ENCODE measurements at regions not wholly inside any gene's neighbourhood (a gene's known extent, or its start where the extent isn't known, plus 50 kb on each side); places are given as distances from the start of the nearest gene placed in this dataset.

- in situ Hi-C loops (cut with HindIII; ENCODE audit: low sequenced_read_pairs): no loop called here
These were observed 152.5 kb upstream of the KLF7 start for GRCh38 chr2:207318181-207318628.

GRCh38 chr2:207319316-207319715 lies 153.6 kb upstream of the KLF7 start:
- in situ Hi-C loops (cut with HindIII; ENCODE audit: low sequenced_read_pairs): no loop called here

GRCh38 chr2:207320381-207321159 lies 154.8 kb upstream of the KLF7 start:
- in situ Hi-C loops (cut with HindIII; ENCODE audit: low sequenced_read_pairs): no loop called here

- in situ Hi-C loops (cut with HindIII; ENCODE audit: low sequenced_read_pairs): no loop called here
These were observed 155.8 kb upstream of the KLF7 start for GRCh38 chr2:207321514-207321913.

GRCh38 chr2:207324001-207324400 lies 158.3 kb upstream of the KLF7 start:
- in situ Hi-C loops (cut with HindIII; ENCODE audit: low sequenced_read_pairs): no loop called here

- in situ Hi-C loops (cut with HindIII; ENCODE audit: low sequenced_read_pairs): no loop called here
These were observed 161.8 kb upstream of the KLF7 start for GRCh38 chr2:207327513-207327912.

- in situ Hi-C loops (cut with HindIII; ENCODE audit: low sequenced_read_pairs): no loop called here
These were observed 163.2 kb upstream of the KLF7 start for GRCh38 chr2:207328944-207329386.

GRCh38 chr2:207330912-207331311 lies 165.2 kb upstream of the KLF7 start:
- in situ Hi-C loops (cut with HindIII; ENCODE audit: low sequenced_read_pairs): loop anchor here (10.0 kb wide), 1 partner anchor 106 kb away; no protein-coding TSS in a partner anchor

GRCh38 chr2:207331674-207332073 lies 165.9 kb upstream of the KLF7 start:
- in situ Hi-C loops (cut with HindIII; ENCODE audit: low sequenced_read_pairs): loop anchor here (10.0 kb wide), 1 partner anchor 107 kb away; no protein-coding TSS in a partner anchor

GRCh38 chr2:207332480-207333212 lies 166.9 kb upstream of the KLF7 start:
- in situ Hi-C loops (cut with HindIII; ENCODE audit: low sequenced_read_pairs): loop anchor here (10.0 kb wide), 1 partner anchor 108 kb away; no protein-coding TSS in a partner anchor

- in situ Hi-C loops (cut with HindIII; ENCODE audit: low sequenced_read_pairs): loop anchor here (10.0 kb wide), 1 partner anchor 109 kb away; no protein-coding TSS in a partner anchor
These were observed 168.0 kb upstream of the KLF7 start for GRCh38 chr2:207333599-207334300.

- in situ Hi-C loops (cut with HindIII; ENCODE audit: low sequenced_read_pairs): loop anchor here (10.0 kb wide), 1 partner anchor 109 kb away; no protein-coding TSS in a partner anchor
These were observed 168.5 kb upstream of the KLF7 start for GRCh38 chr2:207334301-207334623.

- in situ Hi-C loops (cut with HindIII; ENCODE audit: low sequenced_read_pairs): loop anchor here (10.0 kb wide), 1 partner anchor 110 kb away; no protein-coding TSS in a partner anchor
These were observed 169.1 kb upstream of the KLF7 start for GRCh38 chr2:207334624-207335371.

- in situ Hi-C loops (cut with HindIII; ENCODE audit: low sequenced_read_pairs): loop anchor here (10.0 kb wide), 1 partner anchor 113 kb away; no protein-coding TSS in a partner anchor
These were observed 171.8 kb upstream of the KLF7 start for GRCh38 chr2:207337234-207338219.

- in situ Hi-C loops (cut with HindIII; ENCODE audit: low sequenced_read_pairs): loop anchor here (10.0 kb wide), 1 partner anchor 113 kb away; no protein-coding TSS in a partner anchor
These were observed 172.5 kb upstream of the KLF7 start for GRCh38 chr2:207338220-207338607.

- in situ Hi-C loops (cut with HindIII; ENCODE audit: low sequenced_read_pairs): loop anchor here (10.0 kb wide), 1 partner anchor 114 kb away; no protein-coding TSS in a partner anchor
These were observed 172.9 kb upstream of the KLF7 start for GRCh38 chr2:207338610-207339009.

GRCh38 chr2:207341112-207341750 lies 175.5 kb upstream of the KLF7 start:
- in situ Hi-C loops (cut with HindIII; ENCODE audit: low sequenced_read_pairs): no loop called here

GRCh38 chr2:207341804-207342203 lies 176.1 kb upstream of the KLF7 start:
- in situ Hi-C loops (cut with HindIII; ENCODE audit: low sequenced_read_pairs): no loop called here
